ENCODE measurements at regions not wholly inside any gene's neighbourhood (a gene's known extent, or its start where the extent isn't known, plus 50 kb on each side); places are given as distances from the start of the nearest gene placed in this dataset.
"Not testable (repeated sequence)": the region's sequence is repeated elsewhere in the genome, so short reads cannot be mapped to it uniquely, and the experiment has no call there.

- 0% methylated on average over 3 of the region's 15 CpGs; no CpG with 5 or more reads in 1 of the 2 donors for WGBS, 2 donors
- peak overlapping the region in 1 of 4 donors; percentile 51 for H3K27ac ChIP-seq
- H3K4me3 ChIP-seq; H3K27me3 ChIP-seq; H3K9me3 ChIP-seq; H3K4me1 ChIP-seq; DNase-seq; intact Hi-C loops (cut with DNase I); H3K36me3 ChIP-seq: not testable (repeated sequence)
These were observed 49.8 kb upstream of the RNU2-1 start for GRCh38 chr17:43283606-43284005.

Small RNAs in the stretch of these regions (small RNA-seq; reads per million reads assigned to genes)
- 0 reads per million in 3 donors for gene RF00004
